Esophagus muscularis mucosa (tissue), 4 donors: ENCODE measurements at regions not wholly inside any gene's neighbourhood (a gene's known extent, or its start where the extent isn't known, plus 50 kb on each side); places are given as distances from the start of the nearest gene placed in this dataset.

Experiments used
- DNase-seq: peaks from one replicate; pipeline ENCODE4 v3.0.0-alpha.2; 2017; ENCODE audit errors: extremely low spot score
- H3K27ac ChIP-seq, 4 donors: fragments of 200-600 bp; sonication (generic); replicated peaks in 1 of 4; 1 replicate in 3 of 4; 2 replicates in 1 of 4; pipeline ENCODE4 v1.5.1; 2016 to 2019; ENCODE audit warnings: mild to moderate bottlenecking in 1 of 4
- H3K27me3 ChIP-seq, 4 donors: fragments of 200-600 bp; sonication (generic); one replicate each; pipeline versions ENCODE4 v1.5.1 to v1.6.0; 2016 to 2019
- H3K36me3 ChIP-seq, 4 donors: fragments of 200-600 bp; sonication (generic); one replicate each; pipeline ENCODE4 v1.5.1; 2016 to 2019
- H3K4me1 ChIP-seq, 4 donors: fragments of 200-600 bp; sonication (generic); one replicate each; pipeline ENCODE4 v1.5.1; 2016 to 2019
- H3K4me3 ChIP-seq, 4 donors: fragments of 200-600 bp; sonication (generic); 1 replicate in 2 of 4; 2 replicates in 2 of 4; pipeline ENCODE4 v1.5.1; 2016 to 2019; ENCODE audit warnings: mild to moderate bottlenecking in 4 of 4, moderate library complexity in 1 of 4
- H3K9me3 ChIP-seq, 4 donors: fragments of 200-600 bp; sonication (generic); 1 replicate in 3 of 4; 2 replicates in 1 of 4; pipeline ENCODE4 v1.5.1; 2016 to 2019
- EP300 ChIP-seq: sonication (generic); formaldehyde crosslinking; IDR thresholded peaks from one replicate; pipeline ENCODE4 v1.6.1; 2017; ENCODE audit warnings: antibody characterized with exemption
- POLR2A ChIP-seq: fragments of 450-650 bp; IDR thresholded peaks from one replicate; pipeline ENCODE4 v1.6.1; 2017; ENCODE audit warnings: antibody characterized with exemption, moderate library complexity, mild to moderate bottlenecking, low read depth
- POLR2AphosphoS5 ChIP-seq, 2 donors: sonication (generic); formaldehyde crosslinking; IDR thresholded peaks; one replicate each; pipeline ENCODE4 v1.6.1; 2017; ENCODE audit warnings: antibody characterized with exemption in 2 of 2
- WGBS: methylation state at CpG from one replicate; pipeline ENCODE4 v1.1.5; 2018; 5-methylcytosine and 5-hydroxymethylcytosine counted together
- intact Hi-C: fragments of 100-400 bp; cut with DNase I; formaldehyde crosslinking; loops from one replicate; pipeline ENCODE4 v1.15.1; 2023
- TF ChIP-seq, protein P1 (sequence below), 3 experiments: fragments of 200-600 bp in 2 of 3; fragments of 450-650 bp in 1 of 3; sonication (generic) in 2 of 3; IDR thresholded peaks; one replicate each; pipeline ENCODE4 v1.5.1; 2017 to 2019; ENCODE audit warnings: antibody characterized with exemption in 3 of 3, mild to moderate bottlenecking in 2 of 3, moderate library complexity in 1 of 3

GRCh38 chr10:90983914-90984549 is 63.1 kb upstream of the ANKRD1 start:
- intact Hi-C loops, result no loop called here
- 71% methylated on average over 6 of the region's 6 CpGs for WGBS
- TF ChIP-seq EP300 (no peak), POLR2AphosphoS5 (IDR thresholded peaks at IDR 0.05) (no peak)
- TF ChIP-seq, protein P1, sequence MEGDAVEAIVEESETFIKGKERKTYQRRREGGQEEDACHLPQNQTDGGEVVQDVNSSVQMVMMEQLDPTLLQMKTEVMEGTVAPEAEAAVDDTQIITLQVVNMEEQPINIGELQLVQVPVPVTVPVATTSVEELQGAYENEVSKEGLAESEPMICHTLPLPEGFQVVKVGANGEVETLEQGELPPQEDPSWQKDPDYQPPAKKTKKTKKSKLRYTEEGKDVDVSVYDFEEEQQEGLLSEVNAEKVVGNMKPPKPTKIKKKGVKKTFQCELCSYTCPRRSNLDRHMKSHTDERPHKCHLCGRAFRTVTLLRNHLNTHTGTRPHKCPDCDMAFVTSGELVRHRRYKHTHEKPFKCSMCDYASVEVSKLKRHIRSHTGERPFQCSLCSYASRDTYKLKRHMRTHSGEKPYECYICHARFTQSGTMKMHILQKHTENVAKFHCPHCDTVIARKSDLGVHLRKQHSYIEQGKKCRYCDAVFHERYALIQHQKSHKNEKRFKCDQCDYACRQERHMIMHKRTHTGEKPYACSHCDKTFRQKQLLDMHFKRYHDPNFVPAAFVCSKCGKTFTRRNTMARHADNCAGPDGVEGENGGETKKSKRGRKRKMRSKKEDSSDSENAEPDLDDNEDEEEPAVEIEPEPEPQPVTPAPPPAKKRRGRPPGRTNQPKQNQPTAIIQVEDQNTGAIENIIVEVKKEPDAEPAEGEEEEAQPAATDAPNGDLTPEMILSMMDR (IDR thresholded peaks at IDR 0.05), result no peak

DNA sequence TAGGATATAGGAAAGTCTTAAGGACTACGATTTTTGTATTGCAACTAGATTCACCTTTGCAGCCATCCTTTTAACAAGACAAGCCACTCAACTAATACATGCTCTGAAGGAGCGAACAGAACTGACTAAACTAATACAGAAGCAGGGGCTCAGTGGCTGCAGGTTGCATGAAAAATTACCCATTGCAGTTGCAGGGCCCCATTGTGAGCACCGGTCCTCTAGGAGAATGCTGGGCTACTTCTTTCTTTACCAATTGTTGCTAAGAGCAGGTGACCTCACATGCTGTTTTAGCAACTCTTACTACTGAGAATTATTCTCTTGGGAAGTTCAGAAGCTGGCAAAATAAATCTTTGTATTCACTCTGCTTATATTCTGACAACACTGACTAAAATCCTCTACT is 64.0 kb upstream of the ANKRD1 start:
- no peak overlapping the region for H3K4me3 ChIP-seq
- 85% methylated on average over 3 of the region's 3 CpGs for WGBS
- H3K27me3 ChIP-seq, result no peaks in the 10 kb centered on the region
- H3K9me3 ChIP-seq, result no peaks in the 10 kb centered on the region
- peak; percentile 37 for DNase-seq
- no peak overlapping the region for H3K27ac ChIP-seq
- no peaks in the 10 kb centered on the region for H3K36me3 ChIP-seq
- TF ChIP-seq, protein P1 (IDR thresholded peaks at IDR 0.05), result no peak
- TF ChIP-seq POLR2AphosphoS5 (IDR thresholded peaks at IDR 0.05), result no peak
- no peak for TF ChIP-seq EP300
- TF ChIP-seq POLR2A, result no peak
- peaks cover 0 to 11% (median 0%) of the 10 kb centered on the region in 4 donors for H3K4me1 ChIP-seq
- intact Hi-C loops, result no loop called here

More at GRCh38 chr10:90983914-90984549, 63.1 kb upstream of the ANKRD1 start:
- peaks cover 0 to 11% (median 0%) of the 10 kb centered on the region in 4 donors for H3K4me1 ChIP-seq
- H3K9me3 ChIP-seq, result no peaks in the 10 kb centered on the region
- peak; percentile 57 for DNase-seq
- H3K27ac ChIP-seq, result no peak overlapping the region
- H3K36me3 ChIP-seq, result no peaks in the 10 kb centered on the region
- H3K27me3 ChIP-seq, result no peaks in the 10 kb centered on the region
- no peak overlapping the region for H3K4me3 ChIP-seq

DNA sequence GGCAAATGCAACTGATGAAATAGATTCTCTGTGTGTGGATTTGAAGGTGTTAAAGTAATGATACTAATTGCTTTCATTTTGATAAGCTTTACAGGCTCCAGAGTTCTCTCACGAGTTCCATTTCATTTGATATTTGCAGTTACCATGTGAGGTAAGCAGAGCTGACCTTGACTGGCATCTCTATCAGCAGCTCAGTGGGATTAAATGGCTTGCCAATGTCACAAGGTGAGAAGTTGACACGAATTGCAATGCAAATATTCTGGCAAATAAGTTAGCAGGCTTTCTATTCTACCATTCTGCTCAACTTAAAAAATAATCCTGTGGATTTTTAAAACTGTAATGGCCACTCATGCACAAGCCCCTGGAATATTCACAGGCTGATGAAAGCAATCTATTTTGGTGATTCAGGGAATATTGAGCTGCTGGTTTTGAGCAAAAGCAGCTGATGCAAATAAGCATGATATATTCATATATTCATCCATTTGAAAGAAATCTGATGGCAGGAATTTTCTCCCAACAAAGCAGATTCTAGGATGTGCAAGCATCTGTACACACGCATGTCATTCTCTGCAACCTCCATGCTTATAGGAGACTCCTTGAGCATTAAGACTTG is 64.5 kb upstream of the ANKRD1 start:
- no peaks in the 10 kb centered on the region for H3K27me3 ChIP-seq
- TF ChIP-seq EP300, result no peak
- TF ChIP-seq, protein P1 (IDR thresholded peaks at IDR 0.05), result no peak
- no peak for TF ChIP-seq POLR2A
- TF ChIP-seq POLR2AphosphoS5 (IDR thresholded peaks at IDR 0.05), result no peak
- 45% methylated on average over 3 of the region's 3 CpGs for WGBS
- intact Hi-C loops, result no loop called here
- H3K9me3 ChIP-seq, result no peaks in the 10 kb centered on the region
- peaks cover 0 to 11% (median 0%) of the 10 kb centered on the region in 4 donors for H3K4me1 ChIP-seq
- no peak overlapping the region for H3K4me3 ChIP-seq
- H3K36me3 ChIP-seq, result no peaks in the 10 kb centered on the region
- DNase-seq, result peak; percentile 37
- H3K27ac ChIP-seq, result no peak overlapping the region

DNA sequence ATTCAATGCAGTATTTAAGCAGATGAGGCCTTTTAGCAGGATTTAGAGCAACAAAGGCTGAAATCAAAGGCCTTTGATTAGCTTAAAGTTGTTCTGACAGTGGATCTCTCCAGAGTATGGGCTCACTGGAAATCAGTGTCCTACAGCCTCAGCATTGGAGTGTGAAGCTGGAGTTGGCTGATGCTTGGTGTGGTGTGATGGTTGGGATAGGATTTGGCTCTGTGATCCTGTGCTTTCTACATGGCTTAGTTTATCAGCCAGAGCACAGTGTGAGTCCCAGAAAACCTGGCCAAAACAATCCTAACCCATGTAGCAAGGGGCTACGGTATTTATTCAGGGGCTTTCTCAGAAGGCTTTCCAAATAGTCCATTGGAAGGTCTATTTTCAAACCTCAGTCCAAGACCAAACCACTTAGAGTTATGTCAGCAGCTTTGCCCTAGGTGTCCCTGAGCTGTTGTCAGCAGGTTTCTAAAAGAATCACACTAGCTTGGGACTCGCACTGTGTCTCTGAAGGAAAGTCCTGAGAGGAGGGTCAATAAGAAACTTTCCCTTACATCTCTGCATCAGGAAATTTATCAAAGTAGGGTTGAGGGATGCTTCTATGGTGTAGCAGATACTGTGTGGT is 65.4 kb upstream of the ANKRD1 start:
- intact Hi-C loops, result no loop called here
- Histone ChIP-seq H3K27me3 (no peaks in the 10 kb centered on the region), H3K4me3 (no peak overlapping the region), H3K9me3 (no peaks in the 10 kb centered on the region), H3K27ac (no peak overlapping the region), H3K4me1 (peaks cover 0 to 11% (median 0%) of the 10 kb centered on the region in 4 donors), H3K36me3 (no peaks in the 10 kb centered on the region)
- 90% methylated on average over 2 of the region's 2 CpGs for WGBS
- no peak for DNase-seq
- TF ChIP-seq, protein P1 (IDR thresholded peaks at IDR 0.05), result no peak
- TF ChIP-seq POLR2A (no peak), EP300 (no peak), POLR2AphosphoS5 (IDR thresholded peaks at IDR 0.05) (no peak)
